GM18873 (cell line): ENCODE measurements at regions not wholly inside any gene's neighbourhood (a gene's known extent, or its start where the extent isn't known, plus 50 kb on each side); places are given as distances from the start of the nearest gene placed in this dataset.

ENCODE experiments used
- ATAC-seq: cut with Tn5 transposase; IDR thresholded peaks from one replicate; pipeline ENCODE4 v1.9.1; 2021; ENCODE audit warnings: mild to moderate bottlenecking, moderate library complexity, moderate number of reproducible peaks; ENCODE audit not compliant: unreplicated experiment, low FRiP score

DNA sequence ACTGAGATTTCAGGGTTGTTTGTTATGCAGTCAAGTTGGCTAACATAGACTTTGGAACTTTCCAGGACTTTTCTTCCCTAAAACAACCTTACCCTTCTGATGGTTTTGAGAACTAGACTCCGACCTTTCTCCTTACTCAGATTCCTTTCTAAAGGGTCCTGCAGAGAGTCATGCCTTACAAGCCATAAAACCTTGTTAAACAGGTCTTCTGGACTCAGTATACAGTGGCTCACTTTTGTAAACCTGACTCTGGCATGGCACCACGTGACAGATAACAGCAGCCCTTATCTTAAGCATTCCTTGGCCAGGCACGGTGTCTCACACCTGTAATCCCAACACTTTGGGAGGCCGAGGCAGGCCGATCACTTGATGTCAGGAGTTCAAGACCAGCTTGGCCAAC lies 253.2 kb upstream of the RAB6C start:
- ATAC-seq: no peak

DNA sequence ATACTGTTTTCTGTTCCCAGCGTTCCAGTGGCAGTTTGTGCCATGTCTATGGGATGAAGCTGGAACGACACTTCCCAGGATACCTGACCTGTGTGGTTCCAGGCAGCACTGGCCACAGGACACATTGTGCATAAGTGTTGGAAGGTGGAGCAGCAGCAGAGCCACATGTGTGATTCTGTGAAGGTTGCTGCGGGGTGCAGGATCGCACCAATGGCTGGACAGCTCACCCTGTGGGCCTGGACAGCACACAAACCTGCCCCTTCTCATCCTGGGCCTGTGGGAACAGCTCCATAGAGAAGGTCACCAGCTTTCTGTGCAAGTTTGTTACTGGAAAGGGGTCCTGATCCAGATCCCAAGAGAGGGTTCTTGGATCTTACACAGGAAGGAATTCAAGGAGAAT lies 252.2 kb upstream of the RAB6C start:
- ATAC-seq: no peak

DNA sequence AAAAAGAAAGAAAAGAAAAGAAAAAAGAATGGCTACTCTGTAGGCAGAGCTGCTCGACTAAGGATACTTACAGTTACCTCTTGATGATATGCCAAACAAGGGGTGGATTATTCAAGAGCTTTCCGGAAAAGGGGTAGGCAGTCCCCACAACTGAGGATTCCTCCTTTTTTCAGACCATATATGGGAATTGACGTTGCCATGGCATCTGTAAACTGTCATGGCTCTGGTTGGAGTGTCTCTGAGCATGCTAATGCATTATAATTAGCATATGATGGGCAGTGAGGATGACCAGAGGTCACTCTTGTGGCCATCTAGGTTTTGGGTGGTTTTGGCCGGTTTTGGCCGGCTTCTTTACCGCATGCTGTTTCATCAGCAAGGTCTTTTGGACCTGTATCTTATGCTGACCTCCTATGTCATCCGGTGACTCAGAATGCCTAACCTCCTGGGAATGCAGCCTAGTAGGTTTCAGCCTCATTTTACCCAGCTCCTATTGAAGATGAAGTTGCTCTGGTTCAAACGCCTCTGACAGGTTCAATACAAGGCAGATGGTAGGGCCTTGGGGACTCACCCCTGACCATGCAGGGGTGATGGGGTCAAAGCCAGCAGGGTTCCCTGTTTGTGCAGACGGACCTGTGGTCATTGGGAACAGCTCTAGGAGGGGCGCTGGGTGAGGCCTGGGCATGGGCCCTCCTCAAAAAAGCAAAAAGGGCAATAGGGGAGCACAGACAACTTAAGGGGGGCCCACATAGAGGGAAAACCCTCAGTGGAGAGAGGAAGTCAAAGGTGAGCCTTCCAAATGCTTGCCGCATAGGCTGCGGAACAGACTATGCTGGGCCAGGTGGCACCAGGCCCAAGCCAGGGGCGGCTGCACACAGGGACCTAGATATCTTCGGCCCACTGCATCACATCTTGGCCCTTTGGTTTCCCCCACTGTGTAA lies 251.2 kb upstream of the RAB6C start:
- no peak for ATAC-seq

DNA sequence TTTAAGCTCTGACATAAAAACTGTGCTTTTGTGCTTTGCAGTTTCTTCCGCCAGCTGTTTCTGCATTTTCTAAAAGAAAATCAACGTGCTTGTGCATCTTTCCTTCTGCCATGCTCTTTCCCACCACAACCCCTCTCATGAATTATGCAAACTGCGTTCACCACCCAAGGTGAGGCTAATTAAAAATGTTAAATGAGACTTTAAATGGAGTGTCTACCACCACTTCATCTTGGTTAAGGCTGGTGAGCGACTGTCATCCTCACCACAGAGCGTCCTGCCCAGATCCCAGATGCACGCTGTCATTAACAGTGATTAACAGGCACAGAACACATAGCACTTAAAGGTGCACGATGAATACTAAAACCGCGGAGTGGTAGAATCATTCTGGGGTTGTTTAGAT lies 250.5 kb upstream of the RAB6C start:
- ATAC-seq: no peak

DNA sequence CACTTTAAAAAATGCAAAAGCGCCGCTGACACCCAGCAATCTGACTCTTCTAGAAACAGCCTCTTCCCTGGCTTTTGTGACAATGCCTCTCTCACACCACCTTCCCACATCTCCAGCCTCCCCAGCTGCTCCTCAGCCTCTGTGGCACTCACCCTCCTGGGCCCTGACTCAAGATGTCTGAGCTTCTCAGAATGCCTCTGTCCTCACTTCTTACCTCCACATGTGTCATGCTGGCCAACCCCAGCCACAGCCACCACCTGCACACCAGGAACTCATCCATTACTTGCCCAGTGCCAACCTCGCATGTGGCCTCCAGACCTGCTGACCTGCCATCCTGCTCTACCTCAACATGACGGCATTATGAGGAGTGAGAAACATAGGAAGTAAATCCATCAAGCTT lies 249.8 kb upstream of the RAB6C start:
- ATAC-seq: no peak

DNA sequence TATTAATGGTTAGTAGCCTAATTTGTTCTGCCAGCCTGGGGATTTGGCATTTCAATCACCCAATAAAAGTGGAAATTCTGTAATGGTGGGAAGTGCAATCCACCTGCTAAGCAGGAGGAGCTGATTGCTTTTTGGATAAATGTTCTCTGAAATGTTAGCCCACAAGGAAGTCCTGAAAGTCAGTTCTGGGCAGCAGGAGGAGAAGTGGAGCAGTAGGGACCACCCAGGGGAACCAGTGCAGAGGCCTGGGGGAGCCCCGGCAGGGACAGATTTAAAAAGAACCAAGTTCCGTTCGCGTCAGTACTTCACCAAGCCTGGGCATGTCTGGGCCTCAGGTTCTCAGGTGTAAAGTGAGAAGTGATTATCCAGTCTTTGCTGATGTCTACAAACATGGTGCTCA lies 248.5 kb upstream of the RAB6C start:
- ATAC-seq: no peak

DNA sequence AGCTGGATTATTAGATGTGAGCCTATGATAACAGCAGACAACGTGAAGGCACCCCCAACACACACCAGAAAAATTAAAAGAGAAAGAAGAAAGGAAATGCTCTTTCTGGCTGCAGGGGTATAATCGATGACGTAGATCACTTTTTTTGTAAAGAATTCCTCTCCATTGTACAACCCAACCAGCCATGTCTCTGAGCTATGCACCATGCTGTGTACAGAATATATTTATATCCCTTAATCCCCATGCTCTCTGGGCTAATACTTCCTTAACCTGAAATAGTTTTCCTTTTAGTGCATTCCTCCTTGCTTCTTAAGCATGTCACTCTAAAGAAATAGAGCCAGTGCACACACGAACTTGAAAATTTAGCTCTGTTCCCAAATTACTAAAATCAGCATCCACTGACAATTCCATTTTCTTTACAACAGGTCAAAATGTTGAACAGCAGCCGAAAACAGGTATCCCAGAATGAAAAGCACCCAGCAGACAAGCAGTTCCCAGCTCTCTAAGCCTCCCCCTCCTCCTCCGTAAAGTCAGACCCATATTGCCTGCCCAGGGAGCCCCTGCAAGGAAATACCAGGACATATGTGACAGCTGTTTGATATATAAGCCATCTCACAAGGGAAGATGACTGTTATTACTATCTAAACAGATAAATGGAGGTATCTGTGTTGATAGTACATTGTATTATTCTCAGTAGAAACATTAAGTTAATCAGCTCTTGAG lies 247.4 kb upstream of the RAB6C start:
- ATAC-seq: no peak

DNA sequence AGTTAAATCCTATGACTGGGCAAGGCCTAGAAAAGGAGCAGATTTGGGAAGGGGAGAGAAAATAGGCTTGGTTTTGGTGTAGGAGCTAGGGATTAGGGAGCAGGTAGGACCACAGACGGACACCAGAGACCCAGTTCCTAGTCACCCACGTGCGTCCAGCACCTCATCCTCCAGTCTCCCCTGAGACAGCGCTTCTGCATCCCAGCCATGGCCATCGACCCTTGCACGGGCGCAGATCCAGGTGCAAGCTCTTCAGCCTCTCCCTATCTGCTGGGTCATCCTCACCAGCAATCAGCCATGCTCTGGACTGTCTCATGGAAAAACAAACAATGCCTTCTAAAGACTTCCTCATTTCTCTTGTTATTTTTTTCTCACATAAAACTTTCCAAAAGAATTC lies 246.8 kb upstream of the RAB6C start:
- ATAC-seq: no peak

DNA sequence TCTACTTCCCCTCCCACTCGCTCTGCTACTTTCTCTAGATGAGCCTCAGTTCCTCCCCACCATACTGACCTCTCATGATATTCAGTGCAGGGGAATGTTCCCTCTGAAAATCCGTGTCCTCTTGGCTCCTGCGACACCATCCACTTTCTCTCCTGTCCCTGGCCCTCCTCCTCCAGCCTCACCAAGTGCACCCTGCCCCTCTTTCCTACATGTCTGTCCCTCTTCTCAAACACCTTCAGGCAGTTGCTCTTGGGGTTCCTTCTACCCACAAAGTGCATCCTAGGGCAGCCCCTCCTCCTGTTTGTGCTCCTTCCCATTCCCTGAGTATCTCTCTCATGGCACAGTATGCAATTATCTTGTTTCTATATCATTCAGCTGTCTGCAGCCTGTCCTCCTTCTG lies 246.4 kb upstream of the RAB6C start:
- ATAC-seq: no peak

DNA sequence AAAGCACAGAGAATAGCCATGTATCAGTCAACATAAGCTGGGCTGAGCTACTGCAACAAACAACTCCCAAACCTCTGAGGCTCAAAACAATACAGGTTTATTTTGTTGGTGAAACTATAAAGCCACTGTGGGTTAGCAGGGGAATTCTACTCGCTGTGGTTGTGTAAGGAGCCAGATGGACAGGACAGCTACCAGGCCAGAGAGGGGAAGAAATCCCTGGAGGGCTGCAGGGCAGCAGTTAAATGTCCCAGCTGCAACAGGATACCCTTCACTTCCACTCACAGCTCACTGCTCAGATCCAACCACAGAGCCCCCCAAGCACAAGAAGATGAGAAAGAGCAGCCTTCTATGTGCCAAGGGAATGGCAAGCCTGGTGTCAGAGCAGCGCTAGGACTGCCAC lies 245.9 kb upstream of the RAB6C start:
- no peak for ATAC-seq

DNA sequence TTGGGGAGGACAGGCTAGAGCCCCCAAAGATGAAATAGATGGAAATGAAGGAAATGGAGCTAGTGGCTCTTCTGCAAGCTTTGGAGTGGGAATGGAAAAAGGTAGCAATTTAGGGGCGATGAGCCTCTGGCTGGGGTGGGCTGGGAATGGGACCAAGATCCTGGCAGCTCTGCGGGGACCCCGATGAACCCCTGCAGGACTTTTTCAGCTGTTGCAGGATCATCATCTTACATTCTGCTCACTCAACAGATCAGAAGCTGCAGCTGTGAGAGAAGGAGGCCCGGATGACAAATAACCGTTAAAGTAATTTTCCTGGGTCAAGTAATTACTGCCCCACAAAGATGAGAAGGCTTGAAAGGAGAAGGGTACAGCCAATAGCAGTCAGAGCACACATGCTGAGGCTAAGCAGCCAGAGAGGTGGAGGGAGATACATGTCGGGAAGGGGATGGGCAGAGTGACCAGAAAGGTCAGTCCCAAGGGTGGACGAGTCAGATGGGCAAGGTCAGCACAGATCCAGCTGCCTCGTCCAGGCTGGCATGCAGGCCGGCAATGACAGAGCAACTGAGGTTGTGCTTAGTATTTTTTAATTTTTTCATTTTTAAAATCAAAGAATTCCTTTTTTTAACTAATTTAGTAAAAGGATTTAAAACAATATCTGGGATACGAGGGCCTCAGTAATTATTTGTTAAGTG lies 245.0 kb upstream of the RAB6C start:
- ATAC-seq: no peak

DNA sequence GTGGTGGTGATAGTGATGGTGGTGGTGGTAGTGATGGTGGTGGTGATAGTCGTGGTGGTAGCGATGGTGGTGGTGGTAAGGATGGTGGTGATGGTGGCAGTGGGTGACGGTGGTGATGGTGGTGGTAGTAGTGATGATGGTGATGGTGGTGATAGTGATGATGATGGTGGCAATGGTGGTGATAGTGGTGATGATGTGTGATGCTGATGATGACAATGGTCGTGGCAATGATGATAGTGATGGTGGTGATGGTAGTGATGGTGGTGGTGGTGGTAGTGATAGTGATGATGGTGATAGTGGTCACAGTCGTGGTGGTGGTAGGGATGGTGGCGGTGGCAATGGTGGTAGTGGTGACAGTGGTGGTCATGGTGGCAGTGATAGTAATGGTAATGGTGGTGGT lies 243.9 kb upstream of the RAB6C start:
- ATAC-seq: no peak

DNA sequence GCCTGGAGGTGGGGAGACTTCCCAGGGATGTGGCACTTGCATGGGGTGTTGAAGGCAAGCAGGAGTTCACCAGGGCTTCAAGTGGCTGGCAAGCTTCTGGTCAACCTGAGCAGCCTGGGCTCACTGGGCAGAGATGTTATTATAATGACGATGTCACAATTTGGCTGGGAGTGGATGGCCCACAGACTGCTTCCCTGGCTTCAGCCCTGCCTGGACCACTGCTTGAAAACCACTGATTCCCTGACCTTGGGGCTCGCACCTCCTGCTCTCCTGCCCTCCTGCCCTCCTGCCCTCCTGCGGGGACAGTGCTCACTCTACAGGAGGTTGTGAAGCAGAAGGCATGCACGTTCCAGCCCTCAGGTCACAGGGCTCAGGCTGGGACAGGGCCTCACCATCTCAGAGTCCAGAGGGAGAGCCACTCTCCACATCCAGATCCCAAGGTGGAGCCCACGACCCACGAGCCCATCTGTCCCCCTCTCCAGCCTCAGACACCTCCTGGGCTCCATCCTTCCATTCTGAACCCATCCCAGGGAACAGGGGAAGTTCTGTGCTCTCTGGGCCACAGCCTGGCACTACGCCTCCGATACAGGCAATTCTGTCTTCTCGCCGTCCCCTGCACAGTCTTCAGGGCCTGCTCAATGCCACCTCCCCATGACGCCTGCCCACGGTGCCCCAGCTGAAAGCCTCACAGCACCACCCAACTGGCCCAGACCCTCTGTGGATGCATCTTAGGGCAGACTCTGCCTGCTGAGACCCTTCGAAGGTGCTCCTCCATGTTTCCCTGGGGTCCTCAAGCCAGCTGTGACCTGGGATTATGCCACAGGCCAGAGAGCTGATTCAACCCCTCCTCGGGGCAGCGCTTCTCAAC lies 241.6 kb upstream of the RAB6C start:
- ATAC-seq: no peak

DNA sequence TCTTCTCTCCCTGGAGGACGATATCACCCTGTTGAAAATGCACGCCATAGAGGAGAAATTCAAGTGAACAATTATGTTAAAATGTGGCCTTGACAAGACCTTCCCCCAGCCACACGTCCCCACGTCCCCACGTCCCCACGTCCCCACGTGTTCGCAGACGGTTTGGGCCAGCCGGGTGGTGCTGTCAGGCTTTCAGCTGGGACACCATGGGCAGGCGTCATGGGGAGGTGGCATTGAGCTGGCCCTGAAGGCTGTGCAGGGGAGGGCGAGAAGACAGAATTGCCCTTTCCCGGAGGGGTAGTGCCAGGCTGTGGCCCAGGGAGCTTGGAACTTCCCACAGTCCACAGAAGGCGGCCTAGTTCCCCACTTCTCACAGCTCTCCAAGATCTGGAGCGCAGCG lies 240.7 kb upstream of the RAB6C start:
- ATAC-seq: no peak

DNA sequence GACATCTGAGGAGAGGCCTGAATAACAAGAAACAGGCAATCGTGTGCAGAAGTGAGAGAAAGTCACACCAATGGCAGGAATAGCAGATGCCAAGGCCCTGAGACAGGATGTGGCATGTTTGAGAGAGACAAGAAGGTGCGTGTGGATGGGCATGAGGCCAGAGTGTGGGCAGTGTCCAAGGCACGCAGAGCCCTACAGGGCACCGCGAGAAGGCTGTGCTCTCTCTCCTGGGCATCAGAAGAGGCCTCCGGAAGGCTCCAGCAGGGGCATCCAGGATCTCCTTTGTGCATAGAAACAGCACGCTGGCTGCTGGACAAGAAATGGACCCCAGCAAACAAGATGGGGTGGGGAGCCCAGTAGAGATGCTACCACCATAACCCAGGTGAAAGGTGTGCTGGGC lies 239.0 kb upstream of the RAB6C start:
- ATAC-seq: no peak

DNA sequence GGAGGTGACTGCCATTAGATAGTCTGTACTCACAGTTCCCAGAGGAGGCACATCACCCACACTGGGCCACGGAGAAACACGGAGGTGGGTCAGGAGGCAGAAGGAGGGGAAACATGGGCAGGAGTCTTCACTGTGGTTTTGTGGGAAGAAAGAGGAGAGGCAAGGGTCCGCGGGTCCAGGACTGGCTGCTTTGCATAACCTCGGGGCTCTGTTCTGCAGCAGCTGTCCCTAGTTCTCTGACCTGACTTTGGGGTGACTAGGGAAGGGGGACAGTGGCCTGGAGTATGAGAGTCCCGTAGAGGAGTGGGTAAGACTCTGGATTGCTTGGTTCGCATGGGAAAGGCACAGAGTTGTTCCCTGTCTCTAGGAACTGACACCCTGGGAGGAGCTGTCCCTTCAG lies 238.3 kb upstream of the RAB6C start:
- no peak for ATAC-seq

DNA sequence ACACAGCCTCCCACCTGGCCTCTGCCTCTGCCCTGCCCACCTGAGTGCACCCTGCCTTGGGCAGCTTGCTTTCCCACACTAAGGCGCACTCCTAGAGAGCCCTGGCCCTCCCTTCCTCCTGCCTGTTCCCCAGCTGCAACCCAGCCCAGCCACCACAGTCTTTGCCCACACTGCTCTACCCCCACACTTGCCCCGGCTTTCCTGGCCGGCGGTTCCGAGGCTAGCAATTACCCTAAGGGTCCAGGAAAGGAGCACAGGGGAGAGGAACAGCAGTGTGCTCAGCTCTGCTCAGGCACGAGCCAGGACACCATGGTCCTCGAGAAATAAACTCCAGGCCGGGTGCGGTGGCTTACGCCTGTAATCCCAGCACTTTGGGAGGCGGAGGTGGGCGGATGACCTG lies 237.8 kb upstream of the RAB6C start:
- ATAC-seq: no peak

DNA sequence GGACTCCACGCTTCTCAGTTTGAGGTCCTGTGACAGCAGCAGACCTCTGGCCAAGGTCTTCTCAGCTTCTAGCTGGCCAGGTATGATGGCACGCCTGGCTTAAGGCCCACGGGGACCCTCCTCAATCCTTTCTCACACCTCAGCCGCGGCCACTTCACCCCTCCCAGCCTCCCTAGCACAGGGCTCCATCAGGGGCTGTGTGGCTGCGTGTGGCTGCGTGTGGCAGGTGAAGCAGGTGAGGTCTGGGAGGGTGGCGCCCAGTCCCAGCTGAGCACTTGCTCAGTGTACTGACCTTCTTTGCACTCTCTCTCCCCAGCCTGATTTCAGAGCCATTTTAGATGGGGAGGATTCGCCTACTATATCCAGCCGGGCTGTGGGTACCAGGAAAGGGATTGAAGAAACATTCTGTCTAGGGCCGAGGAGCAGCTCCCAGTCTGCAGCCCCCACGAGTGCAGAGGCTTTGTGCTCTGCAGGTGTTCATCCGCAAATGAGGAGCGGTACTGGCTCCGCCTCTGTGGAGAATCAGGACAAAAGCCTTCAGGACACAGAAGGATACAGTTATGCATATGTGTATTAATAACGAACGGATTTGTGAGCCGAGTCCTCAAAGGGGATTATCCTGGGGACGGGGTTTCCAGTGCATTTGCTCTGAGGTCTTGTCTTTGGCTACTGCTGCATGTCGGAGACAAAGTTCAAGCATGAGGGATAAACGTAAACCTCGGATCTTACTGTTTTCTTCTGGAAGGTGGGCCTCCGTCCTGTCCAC lies 236.9 kb upstream of the RAB6C start:
- no peak for ATAC-seq

DNA sequence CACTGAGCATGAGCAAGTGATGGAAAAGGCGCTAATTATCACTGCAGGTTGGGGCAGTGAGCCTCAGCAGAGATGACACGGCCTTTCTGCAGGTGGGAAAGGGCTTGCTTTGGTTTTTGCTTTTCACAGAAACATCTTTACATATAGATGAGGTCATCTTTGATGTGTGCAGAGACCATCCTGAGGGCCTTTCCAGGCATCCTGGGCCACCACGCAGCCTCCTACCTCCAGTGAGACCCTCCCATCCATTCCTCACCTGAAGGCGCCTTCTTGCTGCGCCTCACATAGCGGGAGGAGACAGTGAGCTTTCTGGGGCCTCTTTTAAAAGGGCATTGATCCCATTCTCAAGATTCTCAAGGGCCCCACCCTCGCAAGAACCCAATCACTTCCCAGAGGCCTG lies 235.3 kb upstream of the RAB6C start:
- ATAC-seq: no peak

DNA sequence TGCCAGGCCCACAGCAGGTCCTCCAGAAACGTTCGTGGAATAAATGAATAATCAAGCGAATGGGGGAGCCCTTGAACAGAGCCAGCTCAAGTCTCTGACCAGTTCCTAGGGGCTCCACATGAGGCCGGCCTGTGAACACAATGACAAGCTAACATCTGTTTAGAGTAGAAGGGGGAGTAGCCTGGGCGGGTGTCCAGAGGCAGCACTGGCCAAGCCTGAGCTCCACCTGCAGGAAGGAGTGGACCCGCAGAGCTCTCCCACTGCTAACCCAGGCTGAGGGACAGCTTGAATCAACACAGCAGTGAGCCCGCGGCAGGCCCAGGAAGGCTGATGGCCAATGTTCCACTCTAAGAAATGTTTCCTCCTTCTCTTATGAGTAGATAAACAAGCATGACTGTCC lies 234.8 kb upstream of the RAB6C start:
- ATAC-seq: no peak
